GM12872 (cell line): ENCODE measurements at regions not wholly inside any gene's neighbourhood (a gene's known extent, or its start where the extent isn't known, plus 50 kb on each side); places are given as distances from the start of the nearest gene placed in this dataset.

Source experiments
- TF ChIP-seq, protein P1 (sequence below): IDR thresholded peaks from 3 replicates; pipeline ENCODE4 v1.5.1; 2011; ENCODE audit warnings: low read depth, mild to moderate bottlenecking, low read length, moderate library complexity; ENCODE audit not compliant: insufficient read depth

DNA sequence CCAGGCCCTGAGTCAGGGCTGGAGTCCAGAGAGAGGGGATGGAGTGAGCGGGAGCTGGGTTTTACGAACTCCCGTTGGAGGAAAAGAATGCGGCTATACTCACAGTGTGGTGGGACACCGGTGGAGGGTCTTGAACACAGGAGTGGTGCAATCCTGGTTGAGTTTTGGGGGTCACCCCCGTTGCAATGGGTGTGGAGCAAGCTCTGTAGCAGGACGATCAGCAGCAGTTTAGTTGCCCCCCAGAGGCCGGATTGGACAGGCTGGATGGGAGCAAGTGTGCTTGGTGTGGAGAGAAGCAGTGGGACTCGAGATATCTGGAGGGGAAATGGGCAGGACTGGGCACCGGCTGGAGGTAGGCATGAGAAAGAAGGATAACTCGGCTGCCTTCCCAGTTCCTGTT is 72.3 kb upstream of the TWIST2 start:
- TF ChIP-seq, protein P1, sequence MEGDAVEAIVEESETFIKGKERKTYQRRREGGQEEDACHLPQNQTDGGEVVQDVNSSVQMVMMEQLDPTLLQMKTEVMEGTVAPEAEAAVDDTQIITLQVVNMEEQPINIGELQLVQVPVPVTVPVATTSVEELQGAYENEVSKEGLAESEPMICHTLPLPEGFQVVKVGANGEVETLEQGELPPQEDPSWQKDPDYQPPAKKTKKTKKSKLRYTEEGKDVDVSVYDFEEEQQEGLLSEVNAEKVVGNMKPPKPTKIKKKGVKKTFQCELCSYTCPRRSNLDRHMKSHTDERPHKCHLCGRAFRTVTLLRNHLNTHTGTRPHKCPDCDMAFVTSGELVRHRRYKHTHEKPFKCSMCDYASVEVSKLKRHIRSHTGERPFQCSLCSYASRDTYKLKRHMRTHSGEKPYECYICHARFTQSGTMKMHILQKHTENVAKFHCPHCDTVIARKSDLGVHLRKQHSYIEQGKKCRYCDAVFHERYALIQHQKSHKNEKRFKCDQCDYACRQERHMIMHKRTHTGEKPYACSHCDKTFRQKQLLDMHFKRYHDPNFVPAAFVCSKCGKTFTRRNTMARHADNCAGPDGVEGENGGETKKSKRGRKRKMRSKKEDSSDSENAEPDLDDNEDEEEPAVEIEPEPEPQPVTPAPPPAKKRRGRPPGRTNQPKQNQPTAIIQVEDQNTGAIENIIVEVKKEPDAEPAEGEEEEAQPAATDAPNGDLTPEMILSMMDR: no peak

DNA sequence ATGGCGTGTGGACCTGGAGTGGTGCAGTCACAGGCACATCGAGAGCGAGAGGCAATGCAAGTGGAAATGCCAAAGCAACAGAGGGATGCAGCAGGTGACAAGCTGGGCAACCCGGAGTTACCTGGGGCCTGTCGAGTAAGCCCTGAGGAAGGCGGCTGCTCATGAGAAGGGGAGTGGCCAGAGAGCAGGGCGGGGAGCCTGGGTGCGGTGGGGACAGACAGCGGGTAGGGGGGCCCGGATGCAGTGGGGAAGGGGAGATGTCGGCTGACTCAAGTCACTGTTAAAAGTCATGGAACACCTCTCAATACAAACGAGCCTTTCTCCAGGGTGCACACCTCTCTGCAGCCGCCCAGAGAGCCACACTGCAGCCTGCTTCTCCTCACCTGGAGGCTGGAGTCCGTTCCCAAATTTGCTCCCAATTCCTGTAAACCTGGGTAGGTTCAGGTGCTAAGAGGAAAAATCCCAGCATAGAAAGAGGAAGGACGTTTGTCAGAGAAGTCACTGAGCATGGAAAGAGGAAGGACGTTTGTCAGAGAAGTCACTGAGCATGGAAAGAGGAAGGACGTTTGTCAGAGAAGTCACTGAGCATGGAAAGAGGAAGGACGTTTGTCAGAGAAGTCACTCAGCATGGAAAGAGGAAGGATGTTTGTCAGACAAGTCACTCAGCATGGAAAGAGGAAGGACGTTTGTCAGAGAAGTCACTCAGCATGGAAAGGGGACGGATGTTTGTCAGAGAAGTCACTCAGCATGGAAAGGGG is 71.7 kb upstream of the TWIST2 start:
- TF ChIP-seq, protein P1: no peak

GRCh38 chr2:238777369-238778067 is 70.4 kb upstream of the TWIST2 start:
- TF ChIP-seq, protein P1: no peak

DNA sequence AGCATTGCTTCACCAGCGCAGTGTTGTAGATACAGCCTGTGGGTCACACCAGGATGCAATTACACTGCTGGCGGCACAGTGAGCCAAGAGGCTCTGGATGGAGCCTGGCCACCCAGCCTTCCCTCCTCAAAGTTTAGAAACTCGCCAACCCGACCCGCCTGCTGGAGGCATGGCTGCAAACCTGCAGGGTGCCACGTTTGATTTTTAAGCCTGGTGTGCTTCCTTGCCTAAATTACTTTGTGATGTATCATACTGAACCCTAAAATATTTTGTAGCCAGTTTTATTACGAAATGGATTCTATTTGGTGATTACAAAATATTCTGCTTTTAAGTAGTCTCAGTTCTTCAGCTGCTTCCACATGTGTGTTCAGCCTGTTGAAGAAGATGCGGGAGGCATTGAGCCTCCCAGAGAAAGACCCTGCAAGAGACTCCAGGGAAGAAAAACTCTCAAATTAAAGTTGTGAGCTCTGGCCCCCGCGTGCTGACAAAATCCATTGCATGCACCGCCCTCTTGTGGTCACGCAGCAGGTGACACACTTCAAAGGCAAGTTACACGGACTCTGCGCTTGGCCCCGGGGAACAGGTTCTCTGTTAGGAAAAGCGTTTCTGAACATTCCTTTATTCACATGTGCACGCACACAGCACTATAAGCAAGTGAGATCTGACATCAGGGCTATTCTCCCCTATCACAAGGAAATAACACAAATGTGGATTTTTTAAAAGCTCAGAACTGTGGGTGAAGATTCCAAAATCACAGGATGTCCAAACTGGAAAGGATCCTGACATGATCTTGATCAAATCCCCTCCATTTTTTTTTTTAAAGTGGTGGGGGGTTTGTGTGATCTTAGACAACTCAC is 63.0 kb upstream of the TWIST2 start:
- TF ChIP-seq, protein P1: peak; percentile 89

GRCh38 chr2:238785528-238785860 is 62.4 kb upstream of the TWIST2 start:
- TF ChIP-seq, protein P1: no peak

- TF ChIP-seq, protein P1: no peak
Observed at GRCh38 chr2:238786379-238786778, 61.5 kb upstream of the TWIST2 start.
